Gastroesophageal sphincter (tissue), 4 donors: ENCODE measurements at regions not wholly inside any gene's neighbourhood (a gene's known extent, or its start where the extent isn't known, plus 50 kb on each side); places are given as distances from the start of the nearest gene placed in this dataset.

Experiments used
- ATAC-seq: fragments of 150-250 bp; one replicate; pipeline ENCODE4 v1.9.1; 2016; ENCODE audit warnings: mild to moderate bottlenecking, moderate library complexity
- H3K27ac ChIP-seq, 4 donors: fragments of 200-600 bp; sonication (generic) in 3 of 4; 1 replicate in 3 of 4; 2 replicates in 1 of 4; pipeline ENCODE4 v1.5.1; 2016 to 2019
- H3K27me3 ChIP-seq: fragments of 200-600 bp; sonication (generic); one replicate; pipeline ENCODE4 v1.5.1; 2019
- H3K36me3 ChIP-seq, 2 donors: fragments of 200-600 bp; sonication (generic); one replicate each; pipeline ENCODE4 v1.5.1; 2019; ENCODE audit warnings: control low read depth in 1 of 2
- H3K4me1 ChIP-seq, 3 donors: fragments of 200-600 bp; sonication (generic); 1 replicate in 2 of 3; 2 replicates in 1 of 3; pipeline ENCODE4 v1.5.1; 2016 to 2019; ENCODE audit warnings: control low read depth in 2 of 3
- H3K4me3 ChIP-seq, 2 donors: fragments of 200-600 bp; sonication (generic); one replicate each; pipeline ENCODE4 v1.5.1; 2019; ENCODE audit warnings: mild to moderate bottlenecking in 1 of 2, moderate library complexity in 1 of 2
- H3K9me3 ChIP-seq, 3 donors: fragments of 200-600 bp; sonication (generic); one replicate each; pipeline ENCODE4 v1.5.1; 2017 to 2019; ENCODE audit warnings: control low read depth in 2 of 3
- EP300 ChIP-seq: sonication (generic); formaldehyde crosslinking; IDR thresholded peaks from one replicate; pipeline ENCODE4 v1.6.1; 2017; ENCODE audit warnings: antibody characterized with exemption, mild to moderate bottlenecking
- POLR2A ChIP-seq, 2 donors: fragments of 450-650 bp; IDR thresholded peaks; one replicate each; pipeline ENCODE4 v1.6.1; 2017; ENCODE audit warnings: antibody characterized with exemption in 2 of 2, mild to moderate bottlenecking in 2 of 2, moderate library complexity in 1 of 2
- POLR2AphosphoS5 ChIP-seq: sonication (generic); formaldehyde crosslinking; IDR thresholded peaks from one replicate; pipeline ENCODE4 v1.6.1; 2017; ENCODE audit warnings: antibody characterized with exemption
- WGBS, 2 donors: methylation state at CpG; one replicate each; pipeline ENCODE4 v1.1.5; 2018; ENCODE audit warnings: low coverage in 1 of 2; 5-methylcytosine and 5-hydroxymethylcytosine counted together
- TF ChIP-seq, protein P1 (sequence below), 4 experiments: fragments of 200-600 bp in 2 of 4; fragments of 450-650 bp in 2 of 4; sonication (generic) in 1 of 4; IDR thresholded peaks; one replicate each; pipeline ENCODE4 v1.5.1; 2017 to 2019; ENCODE audit warnings: antibody characterized with exemption in 4 of 4, mild to moderate bottlenecking in 2 of 4, moderate library complexity in 2 of 4

DNA sequence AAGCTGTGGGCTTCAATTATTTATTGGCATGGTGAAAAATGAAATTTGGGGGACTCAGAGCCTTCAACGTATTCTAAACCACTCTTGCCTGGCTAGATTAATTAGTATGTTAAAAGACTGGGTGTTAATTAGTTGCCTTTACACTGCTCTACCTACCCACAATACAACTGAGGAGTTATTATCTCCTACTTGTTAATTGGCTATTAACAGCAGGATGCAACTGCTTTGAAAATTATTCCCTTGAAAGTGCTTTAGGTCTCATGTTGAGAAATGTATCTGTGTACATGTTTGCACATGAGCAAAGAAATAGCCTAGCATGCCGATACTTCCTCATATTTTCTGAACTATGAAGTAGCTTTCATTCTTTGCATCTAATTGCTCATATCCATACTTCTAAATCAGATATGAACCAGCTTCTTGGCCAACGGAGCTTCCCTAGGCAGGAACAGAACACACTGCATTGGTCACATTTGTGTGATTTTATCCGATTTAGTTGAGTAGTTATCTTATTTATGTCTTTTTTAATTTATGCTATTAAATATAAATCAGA, 155.8 kb downstream of the GPAM start:
- Histone ChIP-seq H3K9me3 (peaks cover 0 to 32% (median 0%) of the 10 kb centered on the region in 3 donors), H3K27me3 (no peaks in the 10 kb centered on the region), H3K27ac (no peak overlapping the region), H3K4me1 (no peaks in the 10 kb centered on the region), H3K36me3 (no peaks in the 10 kb centered on the region), H3K4me3 (no peak overlapping the region)
- ATAC-seq, result no peak
- no peak for TF ChIP-seq POLR2A (IDR thresholded peaks at IDR 0.05)
- TF ChIP-seq EP300, result no peak
- TF ChIP-seq, protein P1, sequence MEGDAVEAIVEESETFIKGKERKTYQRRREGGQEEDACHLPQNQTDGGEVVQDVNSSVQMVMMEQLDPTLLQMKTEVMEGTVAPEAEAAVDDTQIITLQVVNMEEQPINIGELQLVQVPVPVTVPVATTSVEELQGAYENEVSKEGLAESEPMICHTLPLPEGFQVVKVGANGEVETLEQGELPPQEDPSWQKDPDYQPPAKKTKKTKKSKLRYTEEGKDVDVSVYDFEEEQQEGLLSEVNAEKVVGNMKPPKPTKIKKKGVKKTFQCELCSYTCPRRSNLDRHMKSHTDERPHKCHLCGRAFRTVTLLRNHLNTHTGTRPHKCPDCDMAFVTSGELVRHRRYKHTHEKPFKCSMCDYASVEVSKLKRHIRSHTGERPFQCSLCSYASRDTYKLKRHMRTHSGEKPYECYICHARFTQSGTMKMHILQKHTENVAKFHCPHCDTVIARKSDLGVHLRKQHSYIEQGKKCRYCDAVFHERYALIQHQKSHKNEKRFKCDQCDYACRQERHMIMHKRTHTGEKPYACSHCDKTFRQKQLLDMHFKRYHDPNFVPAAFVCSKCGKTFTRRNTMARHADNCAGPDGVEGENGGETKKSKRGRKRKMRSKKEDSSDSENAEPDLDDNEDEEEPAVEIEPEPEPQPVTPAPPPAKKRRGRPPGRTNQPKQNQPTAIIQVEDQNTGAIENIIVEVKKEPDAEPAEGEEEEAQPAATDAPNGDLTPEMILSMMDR (IDR thresholded peaks at IDR 0.05), result no peak
- TF ChIP-seq POLR2AphosphoS5, result no peak
- WGBS, 2 donors, result 78 to 84% methylated on average over 4 of the region's 4 CpGs

DNA sequence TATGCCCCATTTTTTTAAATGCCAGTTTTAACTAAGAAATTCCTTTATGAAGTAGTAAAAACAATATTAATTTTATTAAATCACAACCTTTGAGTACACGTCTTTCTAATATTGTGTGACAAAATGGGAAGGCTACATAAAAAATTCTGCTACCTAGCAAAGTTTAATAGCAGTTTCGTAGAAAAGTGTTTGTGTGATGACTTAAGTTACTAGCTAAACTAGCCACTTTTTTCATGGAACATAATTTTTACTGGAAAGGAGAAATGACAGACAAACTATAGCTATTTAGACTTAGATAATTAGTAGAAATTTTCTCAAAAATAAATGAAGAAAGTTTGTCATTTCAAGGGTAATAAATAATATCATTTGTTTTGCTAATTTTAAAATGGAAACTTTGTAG, 153.1 kb downstream of the GPAM start:
- H3K9me3 ChIP-seq, result peaks cover 0 to 44% (median 0%) of the 10 kb centered on the region in 3 donors
- TF ChIP-seq POLR2A (IDR thresholded peaks at IDR 0.05) (no peak), EP300 (no peak), POLR2AphosphoS5 (no peak)
- TF ChIP-seq, protein P1 (IDR thresholded peaks at IDR 0.05), result no peak
- H3K4me1 ChIP-seq, result no peaks in the 10 kb centered on the region
- no peaks in the 10 kb centered on the region for H3K36me3 ChIP-seq
- no peak overlapping the region for H3K4me3 ChIP-seq
- ATAC-seq, result no peak
- 72 to 80% methylated on average over 2 of the region's 2 CpGs for WGBS, 2 donors
- H3K27ac ChIP-seq, result no peak overlapping the region
- H3K27me3 ChIP-seq, result no peaks in the 10 kb centered on the region

DNA sequence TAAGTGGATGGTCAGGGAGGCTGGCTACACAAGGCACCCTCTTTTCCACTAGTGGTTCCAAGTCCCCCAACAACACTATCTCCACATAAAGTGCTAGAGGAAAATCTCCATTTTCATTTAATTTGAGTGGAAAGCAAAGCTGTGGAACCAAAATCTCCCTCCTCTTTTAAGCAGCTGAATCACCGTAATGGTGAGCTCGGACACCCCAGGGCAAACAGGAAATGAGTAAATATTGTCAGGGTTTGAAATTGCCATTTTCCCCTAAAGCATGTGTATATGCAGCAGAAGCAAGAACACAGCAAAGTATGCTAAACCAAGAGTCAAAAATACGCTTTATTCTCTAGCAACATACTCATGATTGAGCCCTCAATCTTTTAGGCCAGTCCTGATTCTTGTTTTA, 143.7 kb downstream of the GPAM start:
- Histone ChIP-seq H3K36me3 (no peaks in the 10 kb centered on the region), H3K27ac (no peak overlapping the region), H3K4me3 (no peak overlapping the region), H3K27me3 (no peaks in the 10 kb centered on the region), H3K9me3 (peaks cover 0 to 13% (median 0%) of the 10 kb centered on the region in 3 donors), H3K4me1 (no peaks in the 10 kb centered on the region)
- 67 to 96% methylated on average over 1 to 3 of the region's 3 CpGs for WGBS, 2 donors
- no peak for ATAC-seq
- TF ChIP-seq POLR2A (IDR thresholded peaks at IDR 0.05) (no peak), POLR2AphosphoS5 (no peak), EP300 (no peak)
- TF ChIP-seq, protein P1 (IDR thresholded peaks at IDR 0.05), result no peak

DNA sequence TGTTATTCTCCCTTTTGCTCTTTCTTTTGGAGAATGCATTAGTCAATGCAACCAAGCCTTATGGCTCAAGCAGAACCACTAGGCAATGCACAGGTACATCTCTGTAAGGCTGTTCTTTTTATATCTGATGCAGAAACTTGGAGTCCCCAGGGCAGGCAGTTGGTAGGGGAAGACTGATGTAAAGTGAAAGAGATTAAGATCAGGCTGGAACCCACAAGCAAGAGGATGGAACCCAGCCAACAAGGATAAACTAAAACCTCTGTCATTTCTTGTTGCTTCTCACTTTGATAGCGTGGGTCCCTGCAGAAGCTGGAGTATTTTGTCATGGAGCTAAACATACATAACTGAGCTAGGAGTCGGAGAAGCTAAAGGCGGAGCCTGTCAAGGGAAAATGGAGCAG, 142.9 kb downstream of the GPAM start:
- Histone ChIP-seq H3K27ac (no peak overlapping the region), H3K4me3 (no peak overlapping the region), H3K9me3 (peaks cover 0 to 10% (median 0%) of the 10 kb centered on the region in 3 donors), H3K4me1 (no peaks in the 10 kb centered on the region), H3K27me3 (no peaks in the 10 kb centered on the region), H3K36me3 (no peaks in the 10 kb centered on the region)
- TF ChIP-seq POLR2AphosphoS5 (no peak), EP300 (no peak), POLR2A (IDR thresholded peaks at IDR 0.05) (no peak)
- TF ChIP-seq, protein P1 (IDR thresholded peaks at IDR 0.05), result no peak
- ATAC-seq, result no peak
- 83 to 90% methylated on average over 1 to 2 of the region's 3 CpGs for WGBS, 2 donors

DNA sequence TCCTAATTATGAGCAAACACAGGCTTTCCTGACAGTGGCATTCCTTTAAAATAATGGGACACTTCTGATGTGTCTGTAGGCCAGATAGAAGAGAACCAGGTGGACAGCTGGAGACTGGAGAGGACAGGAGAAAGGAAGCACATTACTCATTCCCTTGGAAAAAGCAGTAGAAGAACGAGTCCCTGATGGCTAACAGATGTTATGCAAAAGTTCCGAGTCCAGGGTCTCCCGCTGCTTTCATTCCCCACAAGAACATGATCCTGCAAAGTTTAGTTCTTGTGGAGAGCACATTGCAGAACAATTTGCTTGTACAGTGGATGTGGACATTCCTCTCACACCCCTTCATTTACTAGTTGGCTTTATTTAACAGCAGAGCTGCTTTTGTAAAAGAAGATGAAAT, 137.6 kb downstream of the GPAM start:
- Histone ChIP-seq H3K4me1 (no peaks in the 10 kb centered on the region), H3K4me3 (no peak overlapping the region), H3K27me3 (no peaks in the 10 kb centered on the region), H3K36me3 (no peaks in the 10 kb centered on the region), H3K27ac (no peak overlapping the region), H3K9me3 (peaks cover 0 to 3% (median 0%) of the 10 kb centered on the region in 3 donors)
- no peak for ATAC-seq
- WGBS, 2 donors, result 37 to 38% methylated on average over 3 of the region's 3 CpGs
- TF ChIP-seq EP300, result no peak
- TF ChIP-seq, protein P1 (IDR thresholded peaks at IDR 0.05), result no peak
- no peak for TF ChIP-seq POLR2AphosphoS5
- TF ChIP-seq POLR2A (IDR thresholded peaks at IDR 0.05), result no peak
